Astrocyte (in vitro differentiated cells and primary cell): ENCODE measurements at regions not wholly inside any gene's neighbourhood (a gene's known extent, or its start where the extent isn't known, plus 50 kb on each side); places are given as distances from the start of the nearest gene placed in this dataset.

ENCODE experiments used
- EZH2 ChIP-seq: IDR thresholded peaks from 2 replicates; pipeline ENCODE4 v1.6.1; 2012; ENCODE audit warnings: mild to moderate bottlenecking, low read length, inconsistent platforms; ENCODE audit not compliant: insufficient read depth
- TF ChIP-seq, protein P1 (sequence below): IDR thresholded peaks from 2 replicates; pipeline ENCODE4 v1.5.1; 2011; ENCODE audit warnings: low read depth, mild to moderate bottlenecking, inconsistent platforms, low read length, moderate library complexity; ENCODE audit not compliant: insufficient read depth

DNA sequence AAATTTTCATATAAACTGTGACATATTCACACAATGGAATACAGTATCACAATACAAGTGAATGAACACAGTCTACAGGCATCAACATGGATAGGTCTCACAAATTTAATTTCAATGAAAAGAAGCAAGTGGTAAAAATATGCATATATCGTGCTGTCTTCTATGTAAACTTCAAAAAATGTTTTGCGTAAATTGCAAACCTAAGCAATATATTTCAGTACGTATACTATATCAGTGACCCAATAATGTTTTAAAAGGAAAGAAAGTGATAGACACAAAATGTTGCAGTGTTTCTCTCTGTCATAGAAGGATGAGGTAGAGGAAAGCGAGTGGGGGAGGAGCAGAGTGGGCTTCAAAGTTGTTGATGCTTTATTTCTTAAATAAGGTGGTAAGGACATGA, 468.4 kb upstream of the CNTN3 start:
- no peak for TF ChIP-seq EZH2
- TF ChIP-seq, protein P1, sequence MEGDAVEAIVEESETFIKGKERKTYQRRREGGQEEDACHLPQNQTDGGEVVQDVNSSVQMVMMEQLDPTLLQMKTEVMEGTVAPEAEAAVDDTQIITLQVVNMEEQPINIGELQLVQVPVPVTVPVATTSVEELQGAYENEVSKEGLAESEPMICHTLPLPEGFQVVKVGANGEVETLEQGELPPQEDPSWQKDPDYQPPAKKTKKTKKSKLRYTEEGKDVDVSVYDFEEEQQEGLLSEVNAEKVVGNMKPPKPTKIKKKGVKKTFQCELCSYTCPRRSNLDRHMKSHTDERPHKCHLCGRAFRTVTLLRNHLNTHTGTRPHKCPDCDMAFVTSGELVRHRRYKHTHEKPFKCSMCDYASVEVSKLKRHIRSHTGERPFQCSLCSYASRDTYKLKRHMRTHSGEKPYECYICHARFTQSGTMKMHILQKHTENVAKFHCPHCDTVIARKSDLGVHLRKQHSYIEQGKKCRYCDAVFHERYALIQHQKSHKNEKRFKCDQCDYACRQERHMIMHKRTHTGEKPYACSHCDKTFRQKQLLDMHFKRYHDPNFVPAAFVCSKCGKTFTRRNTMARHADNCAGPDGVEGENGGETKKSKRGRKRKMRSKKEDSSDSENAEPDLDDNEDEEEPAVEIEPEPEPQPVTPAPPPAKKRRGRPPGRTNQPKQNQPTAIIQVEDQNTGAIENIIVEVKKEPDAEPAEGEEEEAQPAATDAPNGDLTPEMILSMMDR: no peak
